Medulla oblongata (tissue), 1 donor: ENCODE measurements at regions not wholly inside any gene's neighbourhood (a gene's known extent, or its start where the extent isn't known, plus 50 kb on each side); places are given as distances from the start of the nearest gene placed in this dataset.
"Not testable (repeated sequence)": the region's sequence is repeated elsewhere in the genome, so short reads cannot be mapped to it uniquely, and the experiment has no call there.

Source experiments
- DNase-seq: peaks from one replicate; pipeline ENCODE4 v3.0.0-alpha.2; 2015; ENCODE audit errors: extremely low spot score

DNA sequence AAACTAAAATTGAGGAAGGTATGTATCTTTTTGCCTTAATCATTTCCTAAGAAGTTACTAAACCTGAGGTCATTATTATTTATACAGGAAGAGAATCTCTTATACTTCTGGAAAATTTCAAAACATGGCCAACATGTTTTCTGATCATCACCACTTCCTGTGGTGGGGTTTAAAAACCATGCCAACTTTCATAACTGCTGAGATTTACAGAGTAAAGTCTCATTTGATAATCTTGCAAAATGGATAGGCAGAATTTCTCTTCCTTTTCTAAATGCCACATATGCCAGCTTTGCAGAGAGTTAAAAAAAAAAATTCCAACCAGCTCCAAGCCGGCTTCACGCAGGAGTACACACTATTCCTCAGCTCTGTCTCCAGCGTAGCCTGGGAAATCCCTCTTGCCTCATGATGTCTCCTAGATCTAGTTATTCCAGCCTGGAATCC, 124.3 kb upstream of the SPRED1 start:
- DNase-seq, result peak; percentile 27

DNA sequence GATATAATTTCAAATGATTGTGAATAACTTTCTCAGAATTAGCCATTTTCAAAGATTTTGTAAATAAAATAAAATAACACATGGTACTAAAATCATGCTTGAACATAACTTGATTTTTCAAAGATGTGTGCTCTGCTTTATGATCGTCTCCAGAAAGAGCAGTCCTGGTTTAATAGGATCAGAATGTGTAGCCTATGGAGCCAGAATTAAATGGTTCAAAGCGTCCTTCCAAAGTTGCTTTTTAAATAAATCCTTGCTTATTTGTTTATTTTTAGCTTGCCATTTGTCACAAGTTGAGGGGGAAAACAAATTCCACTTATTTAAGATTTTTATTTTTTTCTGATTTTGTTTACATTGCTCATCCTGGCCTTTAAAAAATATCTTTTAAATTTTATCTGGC, 123.7 kb upstream of the SPRED1 start:
- DNase-seq, result no peak

- DNase-seq, result peak; percentile 89
These were observed 123.0 kb upstream of the SPRED1 start for GRCh38 chr15:38129531-38130204.

DNA sequence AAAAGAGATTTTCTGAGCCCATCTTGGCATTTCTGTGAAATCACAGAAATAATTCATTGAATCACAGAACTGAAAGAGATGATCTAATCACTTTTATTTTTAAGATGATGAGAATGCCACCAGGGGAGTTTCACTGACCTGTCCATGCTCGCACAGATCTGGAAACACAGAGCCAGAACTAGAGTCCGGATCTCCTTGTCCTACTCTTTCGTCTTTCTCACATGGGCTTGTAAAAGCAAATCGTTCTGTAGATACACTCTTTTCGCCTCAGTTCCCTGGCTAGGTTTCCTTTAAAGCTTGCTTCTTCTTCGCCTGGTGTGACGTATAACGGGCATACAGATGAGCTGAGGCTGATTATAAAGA, 122.5 kb upstream of the SPRED1 start:
- peak; percentile 62 for DNase-seq

- DNase-seq, result peak; percentile 87
These were observed 121.7 kb upstream of the SPRED1 start for GRCh38 chr15:38130740-38131498.

- DNase-seq, result peak; percentile 29
These were observed 118.4 kb upstream of the SPRED1 start for GRCh38 chr15:38134252-38134651.

GRCh38 chr15:38142195-38142594, 110.4 kb upstream of the SPRED1 start:
- not testable (repeated sequence) for DNase-seq

DNA sequence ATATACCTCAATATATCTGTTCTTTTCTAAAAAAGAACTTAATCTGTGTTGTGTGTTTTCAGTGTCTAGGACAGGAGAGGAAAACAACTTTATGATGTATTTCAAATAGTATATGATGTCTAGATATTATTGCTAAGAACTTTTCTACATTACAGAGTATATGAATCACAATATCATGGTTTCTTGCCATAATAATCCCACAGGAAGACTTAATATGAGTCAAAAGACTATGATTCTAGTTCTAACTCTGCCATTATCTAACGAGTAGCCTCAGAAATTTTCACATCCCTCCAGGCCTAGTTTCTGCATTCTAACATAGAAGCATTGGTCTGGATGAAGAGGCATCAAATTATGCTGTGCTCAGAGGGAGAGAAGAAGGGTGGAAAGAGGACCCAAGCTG, 107.7 kb upstream of the SPRED1 start:
- peak; percentile 34 for DNase-seq

GRCh38 chr15:38145651-38146111, 107.0 kb upstream of the SPRED1 start:
- DNase-seq, result no peak

GRCh38 chr15:38147246-38147645, 105.4 kb upstream of the SPRED1 start:
- DNase-seq, result no peak

DNA sequence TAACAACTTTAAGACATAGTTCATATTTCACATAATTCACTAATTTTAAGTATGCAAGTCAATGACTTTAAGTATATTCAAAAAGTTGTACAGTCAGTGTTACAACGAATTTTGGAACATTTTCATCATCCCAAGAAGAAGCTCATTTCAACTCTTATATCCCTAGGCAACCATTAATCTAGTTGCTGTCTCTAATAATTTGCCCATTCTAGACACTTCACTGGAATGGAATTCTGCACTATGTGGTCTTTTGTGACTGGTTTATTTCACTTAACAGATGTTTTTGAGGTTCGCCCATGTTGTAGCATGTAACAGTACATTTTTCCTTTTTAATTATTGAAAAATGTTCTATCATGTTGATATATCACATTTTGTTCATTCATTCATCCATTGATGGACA, 104.2 kb upstream of the SPRED1 start:
- DNase-seq, result no peak

GRCh38 chr15:38149315-38149714, 103.3 kb upstream of the SPRED1 start:
- no peak for DNase-seq

DNA sequence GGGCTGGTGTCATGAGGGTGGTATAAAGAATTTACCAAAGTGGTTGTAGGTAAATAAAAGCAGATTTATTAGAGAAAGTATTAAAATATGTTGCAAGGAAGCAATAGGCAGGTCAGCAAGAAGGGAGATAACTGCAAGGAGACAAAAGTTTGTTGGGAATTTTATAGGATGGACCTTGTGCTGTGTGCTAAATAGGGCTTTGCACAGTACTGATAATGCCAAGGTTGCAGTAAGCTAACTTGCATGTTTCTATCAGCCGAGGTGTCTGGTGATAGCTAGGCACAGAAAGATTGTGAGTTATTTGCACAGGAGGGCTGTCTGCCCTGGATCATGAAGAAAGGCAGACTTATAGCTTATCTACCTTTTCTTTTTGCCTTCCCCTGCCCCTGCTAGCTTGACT, 102.5 kb upstream of the SPRED1 start:
- no peak for DNase-seq

GRCh38 chr15:38150794-38151193, 101.8 kb upstream of the SPRED1 start:
- no peak for DNase-seq

- no peak for DNase-seq
These were observed 98.9 kb upstream of the SPRED1 start for GRCh38 chr15:38153781-38154180.

GRCh38 chr15:38154255-38154654, 98.4 kb upstream of the SPRED1 start:
- DNase-seq, result no peak

DNA sequence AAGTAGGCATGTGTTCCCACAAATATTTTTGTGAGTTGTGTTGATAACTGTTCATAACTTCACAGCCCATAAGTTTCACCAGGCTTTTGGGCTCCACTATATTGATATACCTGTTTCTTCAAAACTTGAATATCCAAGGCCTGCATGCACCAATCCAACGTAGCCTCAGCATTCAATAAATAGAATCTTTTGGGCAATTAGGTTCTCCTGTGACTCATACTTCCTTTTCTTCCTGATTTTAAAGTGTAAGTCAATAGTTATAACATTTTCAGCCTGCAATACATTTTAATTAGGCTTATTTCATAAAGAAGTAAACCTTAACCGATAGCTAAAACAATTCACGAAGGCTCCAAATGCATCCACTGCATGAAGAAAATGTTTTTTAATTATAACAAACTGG, 97.8 kb upstream of the SPRED1 start:
- no peak for DNase-seq

DNA sequence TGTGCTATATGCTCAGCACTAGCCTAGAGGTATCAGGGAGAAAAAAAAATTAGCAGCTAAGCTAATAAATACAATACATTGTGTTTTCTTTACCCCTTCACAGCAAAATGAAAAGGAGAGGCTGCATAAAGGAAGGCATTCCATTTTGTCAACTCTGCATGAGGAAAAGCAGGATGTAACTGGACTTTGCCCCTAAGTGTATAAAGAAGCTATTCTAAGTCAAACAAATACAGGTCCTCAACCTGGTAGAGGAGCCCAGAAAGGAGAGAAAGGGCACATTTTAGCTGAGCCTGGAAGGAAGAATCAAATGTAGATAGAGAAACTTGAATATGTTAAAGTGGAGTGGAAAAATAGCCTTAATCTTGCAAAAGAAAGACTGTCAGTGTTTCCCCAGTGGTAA, 89.0 kb upstream of the SPRED1 start:
- no peak for DNase-seq

DNA sequence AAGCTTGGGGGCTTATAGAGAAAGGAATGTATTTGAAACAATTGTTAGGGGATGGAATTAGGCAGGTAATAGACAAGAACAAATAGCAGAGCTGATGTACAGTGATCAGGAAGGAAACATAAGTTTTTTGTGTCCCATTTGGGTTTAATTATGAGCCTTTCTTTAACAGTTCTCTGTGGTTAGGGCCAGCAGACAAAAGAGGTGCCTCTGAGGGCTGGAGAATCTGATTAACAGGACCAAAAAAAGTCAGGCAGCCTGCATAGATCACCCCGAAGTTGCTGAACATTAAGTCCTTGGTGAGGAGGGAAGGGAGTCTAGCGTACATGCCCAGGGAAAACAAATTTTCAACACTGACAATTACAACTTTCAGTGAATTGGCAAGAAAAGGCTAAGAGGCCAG, 88.6 kb upstream of the SPRED1 start:
- no peak for DNase-seq

GRCh38 chr15:38164507-38164906, 88.1 kb upstream of the SPRED1 start:
- no peak for DNase-seq

DNA sequence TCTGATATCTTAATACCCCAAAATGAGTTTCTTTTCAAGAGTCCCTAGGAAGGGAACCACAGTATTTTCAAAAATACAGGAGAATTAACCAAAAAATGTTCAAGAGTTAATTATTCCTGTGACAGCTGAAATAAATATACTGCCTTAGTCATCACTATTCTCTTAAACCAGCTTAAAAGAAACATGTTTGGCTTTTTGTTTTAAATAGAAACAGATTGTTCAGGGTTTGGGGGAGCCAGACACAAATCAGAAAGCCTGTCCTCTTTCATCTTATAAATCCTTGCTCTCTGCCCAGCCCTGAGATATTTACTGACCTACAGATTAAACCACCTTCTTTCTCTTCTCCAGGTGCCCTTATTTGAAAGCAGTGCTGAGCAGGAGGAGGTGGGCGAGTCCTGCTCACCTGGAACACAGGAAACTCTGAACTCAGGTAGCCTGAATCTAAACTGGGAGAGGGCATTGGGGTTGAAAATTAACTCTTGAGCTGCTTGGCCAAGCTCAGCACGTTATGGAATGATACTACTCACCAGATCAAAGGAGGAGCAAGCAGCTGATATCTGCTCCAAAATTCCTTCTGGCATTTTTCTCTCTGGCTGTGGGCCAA, 84.1 kb upstream of the SPRED1 start:
- no peak for DNase-seq

DNA sequence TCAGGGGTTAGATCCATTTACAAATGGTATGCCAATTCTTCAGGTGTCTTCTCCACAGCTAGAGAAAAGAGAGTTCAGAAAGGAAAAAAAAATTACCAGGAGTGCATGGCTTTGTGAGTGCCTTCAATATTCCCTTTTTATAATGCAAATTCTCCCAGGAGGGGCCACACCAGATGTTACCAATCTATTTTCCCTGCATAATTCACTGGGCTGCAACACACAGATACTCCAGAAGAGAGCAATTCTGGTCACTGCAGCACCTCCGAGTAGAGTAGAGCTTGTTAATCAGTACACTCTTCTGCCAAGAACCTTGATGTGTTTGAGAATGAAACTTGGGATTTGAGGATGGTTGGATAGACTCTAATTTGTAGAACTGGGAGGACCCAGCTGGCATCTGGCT, 80.7 kb upstream of the SPRED1 start:
- DNase-seq, result no peak

DNA sequence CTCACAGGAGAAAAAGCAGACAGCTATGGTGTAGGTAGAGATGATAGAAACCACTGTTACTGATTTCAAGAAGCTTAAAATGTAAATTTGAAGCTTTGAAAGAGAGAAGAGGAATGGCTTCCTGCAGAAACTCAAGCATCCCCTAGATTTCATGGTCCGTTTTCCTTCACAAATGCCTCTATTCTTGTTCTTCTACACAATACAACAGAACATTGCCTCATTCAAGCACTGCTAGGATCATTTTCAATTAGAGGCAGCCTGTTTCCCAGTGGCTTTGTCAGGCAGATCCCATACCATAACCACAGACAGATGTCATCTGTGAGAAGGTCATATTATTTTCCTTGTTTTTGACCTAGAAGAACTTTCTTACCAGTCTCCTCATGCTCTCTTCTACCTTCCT, 77.9 kb upstream of the SPRED1 start:
- DNase-seq, result peak; percentile 68
